ENCODE measurements at regions not wholly inside any gene's neighbourhood (a gene's known extent, or its start where the extent isn't known, plus 50 kb on each side); places are given as distances from the start of the nearest gene placed in this dataset.

DNA sequence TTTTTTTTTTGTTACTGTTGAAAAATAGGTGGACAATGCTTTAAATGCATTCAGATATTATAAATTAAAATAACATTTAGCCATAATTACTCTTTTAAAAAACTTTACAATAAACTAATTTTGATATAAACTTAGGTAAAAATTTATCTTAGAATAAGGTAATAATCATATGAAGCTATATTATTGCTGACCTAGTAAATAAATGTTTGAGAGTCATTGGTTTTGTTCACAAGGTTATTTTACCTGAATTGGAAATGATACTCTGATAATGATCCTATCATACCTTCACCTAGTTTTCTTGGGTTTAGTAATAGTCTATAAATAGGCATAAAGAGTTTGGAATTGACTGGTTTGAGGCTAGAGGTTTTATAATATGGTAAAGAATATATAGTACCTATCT is 1076.4 kb upstream of the CDH6 start:
- no peak overlapping the region for H2AFZ ChIP-seq (ENCODE audit: low read depth)
- TF ChIP-seq, protein P1, sequence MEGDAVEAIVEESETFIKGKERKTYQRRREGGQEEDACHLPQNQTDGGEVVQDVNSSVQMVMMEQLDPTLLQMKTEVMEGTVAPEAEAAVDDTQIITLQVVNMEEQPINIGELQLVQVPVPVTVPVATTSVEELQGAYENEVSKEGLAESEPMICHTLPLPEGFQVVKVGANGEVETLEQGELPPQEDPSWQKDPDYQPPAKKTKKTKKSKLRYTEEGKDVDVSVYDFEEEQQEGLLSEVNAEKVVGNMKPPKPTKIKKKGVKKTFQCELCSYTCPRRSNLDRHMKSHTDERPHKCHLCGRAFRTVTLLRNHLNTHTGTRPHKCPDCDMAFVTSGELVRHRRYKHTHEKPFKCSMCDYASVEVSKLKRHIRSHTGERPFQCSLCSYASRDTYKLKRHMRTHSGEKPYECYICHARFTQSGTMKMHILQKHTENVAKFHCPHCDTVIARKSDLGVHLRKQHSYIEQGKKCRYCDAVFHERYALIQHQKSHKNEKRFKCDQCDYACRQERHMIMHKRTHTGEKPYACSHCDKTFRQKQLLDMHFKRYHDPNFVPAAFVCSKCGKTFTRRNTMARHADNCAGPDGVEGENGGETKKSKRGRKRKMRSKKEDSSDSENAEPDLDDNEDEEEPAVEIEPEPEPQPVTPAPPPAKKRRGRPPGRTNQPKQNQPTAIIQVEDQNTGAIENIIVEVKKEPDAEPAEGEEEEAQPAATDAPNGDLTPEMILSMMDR (conservative IDR thresholded peaks at IDR 0.05; ENCODE audit: low read depth, low read length): no peak
- H3K79me2 ChIP-seq (ENCODE audit: insufficient read depth, low read depth): no peaks in the 10 kb centered on the region

DNA sequence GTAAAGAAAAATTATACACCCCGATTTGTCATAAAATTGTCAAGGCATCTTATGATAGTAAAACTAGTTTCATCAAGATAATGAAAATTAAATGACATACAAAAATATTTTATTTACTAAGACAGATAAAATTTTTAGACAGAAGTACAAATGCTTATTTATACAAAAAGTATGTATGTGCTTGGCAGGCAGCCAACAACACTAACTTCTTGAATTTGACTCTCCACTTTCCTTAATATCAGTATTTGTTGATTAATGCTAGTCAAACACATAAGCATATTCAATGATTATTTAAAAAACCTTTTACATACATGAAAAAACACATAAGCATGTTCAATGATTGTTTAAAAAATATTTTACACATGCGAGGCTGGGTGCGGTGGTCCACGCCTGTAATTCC is 1079.9 kb upstream of the CDH6 start:
- H3K79me2 ChIP-seq (ENCODE audit: insufficient read depth, low read depth): no peaks in the 10 kb centered on the region
- no peak overlapping the region for H3K27ac ChIP-seq
- H3K9ac ChIP-seq: no peak overlapping the region
- H3K27me3 ChIP-seq (ENCODE audit: insufficient read depth, low read depth): no peaks in the 10 kb centered on the region
- no peak overlapping the region for H2AFZ ChIP-seq (ENCODE audit: low read depth)
- H3K4me2 ChIP-seq: no peak overlapping the region
- H3K4me1 ChIP-seq (ENCODE audit: low read depth, poor library complexity, severe bottlenecking): no peaks in the 10 kb centered on the region
- TF ChIP-seq, protein P1 (conservative IDR thresholded peaks at IDR 0.05; ENCODE audit: low read depth, low read length): no peak
- H3K36me3 ChIP-seq (ENCODE audit: insufficient read depth): no peaks in the 10 kb centered on the region
- H4K20me1 ChIP-seq (ENCODE audit: insufficient read depth): no peaks in the 10 kb centered on the region
- no peak overlapping the region for H3K4me3 ChIP-seq (IDR thresholded peaks at IDR 0.05; ENCODE audit: insufficient read depth, low read depth, low read length)

More for the DNA sequence above, 1076.4 kb upstream of the CDH6 start:
- Histone ChIP-seq H3K27me3 (ENCODE audit: insufficient read depth, low read depth) (no peaks in the 10 kb centered on the region), H3K4me3 (IDR thresholded peaks at IDR 0.05; ENCODE audit: insufficient read depth, low read depth, low read length) (no peak overlapping the region), H3K4me2 (no peak overlapping the region), H3K36me3 (ENCODE audit: insufficient read depth) (no peaks in the 10 kb centered on the region), H4K20me1 (ENCODE audit: insufficient read depth) (no peaks in the 10 kb centered on the region), H3K4me1 (ENCODE audit: low read depth, poor library complexity, severe bottlenecking) (no peaks in the 10 kb centered on the region), H3K9ac (no peak overlapping the region), H3K27ac (no peak overlapping the region)

DNA sequence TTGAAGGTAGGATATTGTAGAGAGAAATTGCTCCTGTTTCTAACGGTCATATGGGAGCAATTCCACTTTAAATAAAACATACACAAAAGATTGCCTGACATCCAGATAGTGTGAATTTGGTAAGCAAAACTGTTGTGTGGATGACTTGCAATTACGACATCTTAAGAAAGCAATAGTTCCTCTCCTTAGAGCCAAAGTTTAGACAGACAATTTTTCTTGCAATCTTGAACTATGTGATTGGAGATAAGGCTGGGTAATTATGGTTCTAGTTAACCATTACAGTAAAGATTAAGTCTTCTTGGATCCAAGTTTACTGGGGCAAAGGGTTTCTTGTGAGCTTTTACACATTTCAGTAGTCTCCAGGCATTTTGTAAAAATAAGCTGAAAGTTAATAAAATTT is 1080.6 kb upstream of the CDH6 start:
- no peak overlapping the region for H3K4me3 ChIP-seq (IDR thresholded peaks at IDR 0.05; ENCODE audit: insufficient read depth, low read depth, low read length)
- no peak overlapping the region for H3K27ac ChIP-seq
- no peaks in the 10 kb centered on the region for H3K27me3 ChIP-seq (ENCODE audit: insufficient read depth, low read depth)
- H4K20me1 ChIP-seq (ENCODE audit: insufficient read depth): no peaks in the 10 kb centered on the region
- no peak overlapping the region for H3K9ac ChIP-seq
- TF ChIP-seq, protein P1 (conservative IDR thresholded peaks at IDR 0.05; ENCODE audit: low read depth, low read length): no peak
- H2AFZ ChIP-seq (ENCODE audit: low read depth): no peak overlapping the region
- H3K4me1 ChIP-seq (ENCODE audit: low read depth, poor library complexity, severe bottlenecking): no peaks in the 10 kb centered on the region
- H3K4me2 ChIP-seq: no peak overlapping the region
- no peaks in the 10 kb centered on the region for H3K79me2 ChIP-seq (ENCODE audit: insufficient read depth, low read depth)
- H3K36me3 ChIP-seq (ENCODE audit: insufficient read depth): no peaks in the 10 kb centered on the region

DNA sequence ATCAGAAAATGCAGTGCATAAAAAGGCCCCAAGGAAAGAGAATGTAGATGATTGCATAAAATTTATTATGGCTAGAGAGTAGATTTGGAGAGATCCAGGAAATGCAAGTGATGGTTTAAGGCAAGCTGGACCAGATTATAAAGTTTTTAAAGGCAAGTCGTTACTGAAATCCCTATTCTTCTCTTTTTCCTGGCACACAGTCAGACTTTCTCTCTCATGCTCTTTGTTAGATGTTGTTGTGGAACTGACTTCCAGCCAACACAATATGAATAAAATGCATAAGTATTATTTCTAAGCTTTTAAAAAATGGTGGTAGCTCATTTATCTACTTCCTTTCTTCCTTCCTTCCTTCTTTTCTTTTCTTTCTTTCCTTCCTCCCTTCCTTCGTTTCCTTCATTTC is 1085.4 kb upstream of the CDH6 start:
- TF ChIP-seq, protein P1 (conservative IDR thresholded peaks at IDR 0.05; ENCODE audit: low read depth, low read length): no peak
- no peaks in the 10 kb centered on the region for H4K20me1 ChIP-seq (ENCODE audit: insufficient read depth)
- no peak overlapping the region for H3K4me3 ChIP-seq (IDR thresholded peaks at IDR 0.05; ENCODE audit: insufficient read depth, low read depth, low read length)
- H2AFZ ChIP-seq (ENCODE audit: low read depth): no peak overlapping the region
- H3K4me1 ChIP-seq (ENCODE audit: low read depth, poor library complexity, severe bottlenecking): no peaks in the 10 kb centered on the region
- no peaks in the 10 kb centered on the region for H3K27me3 ChIP-seq (ENCODE audit: insufficient read depth, low read depth)
- no peaks in the 10 kb centered on the region for H3K79me2 ChIP-seq (ENCODE audit: insufficient read depth, low read depth)
- H3K27ac ChIP-seq: no peak overlapping the region
- no peak overlapping the region for H3K4me2 ChIP-seq
- H3K36me3 ChIP-seq (ENCODE audit: insufficient read depth): no peaks in the 10 kb centered on the region
- H3K9ac ChIP-seq: no peak overlapping the region
